Activated T-cell treated with anti-CD3 and anti-CD28 coated beads, Interleukin-2, amount 50 U/mL, for 24 hours (primary cell): ENCODE measurements at regions not wholly inside any gene's neighbourhood (a gene's known extent, or its start where the extent isn't known, plus 50 kb on each side); places are given as distances from the start of the nearest gene placed in this dataset.
A peak's percentile ranks its signal among the peaks of the same experiment; 100 is the strongest.

Source experiments
- DNase-seq: peaks from one replicate; pipeline ENCODE4 v3.0.0-alpha.2; 2020
- H3K27ac Mint-ChIP-seq: 2 replicates; pipeline ENCODE4 v1.8.0; 2020; ENCODE audit warnings: mild to moderate bottlenecking, mixed read lengths
- H3K27me3 Mint-ChIP-seq: 2 replicates; pipeline ENCODE4 v1.8.0; 2020; ENCODE audit warnings: mixed read lengths
- H3K36me3 Mint-ChIP-seq: 2 replicates; pipeline ENCODE4 v1.8.0; 2020; ENCODE audit warnings: low read depth, mixed read lengths
- H3K4me1 Mint-ChIP-seq: 2 replicates; pipeline ENCODE4 v1.8.0; 2020; ENCODE audit warnings: low read depth, mixed read lengths
- H3K4me3 Mint-ChIP-seq: 2 replicates; pipeline ENCODE4 v1.8.0; 2020; ENCODE audit warnings: mild to moderate bottlenecking, moderate library complexity, mixed read lengths
- H3K9me3 Mint-ChIP-seq: 2 replicates; pipeline ENCODE4 v1.8.0; 2020; ENCODE audit warnings: mixed read lengths

DNA sequence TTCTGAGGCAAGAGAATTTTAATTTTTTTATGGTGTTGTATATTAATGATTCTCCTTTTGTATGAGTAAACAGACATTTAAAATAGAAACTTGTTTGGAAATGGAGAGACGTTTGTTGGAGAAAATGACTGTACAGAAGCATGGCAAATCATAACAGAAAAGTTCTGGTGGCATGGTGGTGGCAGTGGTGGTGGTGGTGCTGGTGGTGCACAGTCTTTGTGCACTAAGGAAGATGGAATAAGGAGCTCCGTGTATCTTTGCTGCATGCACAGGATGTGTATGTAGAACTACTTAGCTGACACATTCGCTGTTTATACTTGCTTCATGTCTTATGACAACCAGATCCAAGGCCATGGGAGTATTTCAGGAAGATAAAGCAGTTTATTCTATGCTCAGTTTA, 294.9 kb downstream of the UTRN start:
- Mint-ChIP-seq H3K36me3 (peaks cover 22% of the 10 kb centered on the region), H3K9me3 (no peaks in the 10 kb centered on the region), H3K4me3 (no peak overlapping the region), H3K4me1 (peaks cover 45% of the 10 kb centered on the region), H3K27me3 (no peaks in the 10 kb centered on the region), H3K27ac (peak overlapping the region; percentile 2)
- DNase-seq: no peak

DNA sequence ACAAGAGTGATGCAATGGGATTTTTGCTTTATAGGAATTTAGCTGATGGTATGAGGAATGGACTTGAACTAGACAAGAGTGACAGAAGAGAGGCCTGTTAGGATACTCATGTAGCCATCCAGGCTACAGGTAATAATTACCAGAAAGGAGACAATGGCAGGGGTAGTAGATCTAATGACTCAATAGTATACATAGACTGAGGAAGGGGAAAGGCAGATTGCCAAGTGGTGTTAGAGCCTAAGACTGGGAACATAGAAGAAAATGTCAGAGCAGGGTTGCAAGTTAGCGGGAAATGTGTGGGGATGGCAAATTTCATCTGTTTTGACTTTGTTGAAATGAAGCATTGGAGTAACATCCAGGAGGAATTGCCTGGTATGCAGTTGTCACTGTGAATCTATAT, 295.6 kb downstream of the UTRN start:
- no peak for DNase-seq
- H3K4me1 Mint-ChIP-seq: peaks cover 41% of the 10 kb centered on the region

GRCh38 chr6:144581812-144582537, 296.8 kb downstream of the UTRN start:
- Mint-ChIP-seq H3K4me3 (no peak overlapping the region), H3K9me3 (no peaks in the 10 kb centered on the region), H3K36me3 (peaks cover 19% of the 10 kb centered on the region), H3K27me3 (no peaks in the 10 kb centered on the region), H3K27ac (no peak overlapping the region), H3K4me1 (peaks cover 41% of the 10 kb centered on the region)
- DNase-seq: no peak

More for the DNA sequence above, 295.6 kb downstream of the UTRN start:
- no peaks in the 10 kb centered on the region for H3K9me3 Mint-ChIP-seq
- H3K27me3 Mint-ChIP-seq: no peaks in the 10 kb centered on the region
- no peak overlapping the region for H3K4me3 Mint-ChIP-seq
- peaks cover 22% of the 10 kb centered on the region for H3K36me3 Mint-ChIP-seq
- peak overlapping the region; percentile 7 for H3K27ac Mint-ChIP-seq

GRCh38 chr6:144582939-144583613, 297.9 kb downstream of the UTRN start:
- DNase-seq: peak; percentile 63
- no peaks in the 10 kb centered on the region for H3K27me3 Mint-ChIP-seq
- H3K27ac Mint-ChIP-seq: peak overlapping the region; percentile 92
- peaks cover 19% of the 10 kb centered on the region for H3K36me3 Mint-ChIP-seq
- peaks cover 51% of the 10 kb centered on the region for H3K4me1 Mint-ChIP-seq
- no peaks in the 10 kb centered on the region for H3K9me3 Mint-ChIP-seq
- H3K4me3 Mint-ChIP-seq: peak overlapping the region; percentile 78

GRCh38 chr6:144583614-144583954, 298.4 kb downstream of the UTRN start:
- H3K9me3 Mint-ChIP-seq: no peaks in the 10 kb centered on the region
- no peak for DNase-seq
- peak overlapping the region; percentile 78 for H3K4me3 Mint-ChIP-seq
- H3K4me1 Mint-ChIP-seq: peaks cover 55% of the 10 kb centered on the region
- peak overlapping the region; percentile 92 for H3K27ac Mint-ChIP-seq
- H3K36me3 Mint-ChIP-seq: peaks cover 14% of the 10 kb centered on the region
- no peaks in the 10 kb centered on the region for H3K27me3 Mint-ChIP-seq

GRCh38 chr6:144585217-144585814, 300.2 kb downstream of the UTRN start:
- H3K4me1 Mint-ChIP-seq: peaks cover 49% of the 10 kb centered on the region
- H3K36me3 Mint-ChIP-seq: peaks cover 8% of the 10 kb centered on the region
- no peak overlapping the region for H3K27ac Mint-ChIP-seq
- DNase-seq: no peak
- no peak overlapping the region for H3K4me3 Mint-ChIP-seq
- H3K9me3 Mint-ChIP-seq: no peaks in the 10 kb centered on the region
- no peaks in the 10 kb centered on the region for H3K27me3 Mint-ChIP-seq

DNA sequence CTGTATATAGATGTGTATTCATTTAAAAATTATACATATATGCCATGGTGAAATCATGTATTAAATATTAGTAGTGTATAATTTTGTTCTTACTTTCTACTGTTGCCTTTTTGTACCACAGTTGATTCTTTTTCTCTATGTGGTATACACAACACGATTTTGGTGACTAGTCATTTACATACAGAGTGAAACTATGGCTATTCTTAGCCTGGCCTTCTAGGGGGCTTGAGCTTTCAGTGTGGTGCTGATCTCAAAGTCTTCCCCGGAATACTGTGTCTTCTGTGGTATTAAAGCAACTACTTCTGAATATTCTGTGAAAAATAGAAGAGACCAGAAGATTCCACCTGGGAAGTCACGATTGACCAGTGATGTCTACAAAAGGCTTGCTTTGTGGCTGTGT, 301.9 kb downstream of the UTRN start:
- Mint-ChIP-seq H3K4me1 (peaks cover 44% of the 10 kb centered on the region), H3K4me3 (no peak overlapping the region), H3K27me3 (no peaks in the 10 kb centered on the region), H3K36me3 (peaks cover 11% of the 10 kb centered on the region), H3K27ac (no peak overlapping the region), H3K9me3 (no peaks in the 10 kb centered on the region)
- no peak for DNase-seq

- Mint-ChIP-seq H3K4me3 (no peak overlapping the region), H3K4me1 (peaks cover 26% of the 10 kb centered on the region), H3K27ac (no peak overlapping the region), H3K36me3 (peaks cover 16% of the 10 kb centered on the region), H3K9me3 (no peaks in the 10 kb centered on the region), H3K27me3 (no peaks in the 10 kb centered on the region)
- no peak for DNase-seq
These were observed 303.7 kb downstream of the UTRN start for GRCh38 chr6:144588697-144589325.

GRCh38 chr6:144590532-144590931, 305.4 kb downstream of the UTRN start:
- Mint-ChIP-seq H3K27ac (no peak overlapping the region), H3K4me3 (no peak overlapping the region), H3K4me1 (peaks cover 20% of the 10 kb centered on the region), H3K9me3 (no peaks in the 10 kb centered on the region), H3K36me3 (peaks cover 16% of the 10 kb centered on the region), H3K27me3 (no peaks in the 10 kb centered on the region)
- no peak for DNase-seq

DNA sequence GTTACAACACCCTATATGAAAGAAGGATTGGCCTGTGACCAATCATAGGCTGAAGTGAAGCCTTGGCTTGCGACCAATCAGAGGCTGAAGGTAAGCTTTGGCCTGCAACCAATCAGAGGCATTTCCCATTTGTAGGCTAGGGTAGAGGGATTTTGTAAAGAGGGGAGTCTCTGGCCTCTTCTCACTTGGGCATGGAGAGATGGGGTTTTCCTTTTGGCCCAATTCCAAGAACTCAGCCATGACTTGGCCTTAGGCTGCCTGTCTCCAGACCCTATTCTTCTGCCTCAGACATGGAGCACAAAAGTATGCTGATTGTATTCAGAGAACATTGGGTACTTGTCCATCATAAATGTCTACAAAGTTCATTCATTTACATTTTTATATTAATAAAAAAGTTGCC, 308.3 kb downstream of the UTRN start:
- Mint-ChIP-seq H3K27ac (no peak overlapping the region), H3K9me3 (no peaks in the 10 kb centered on the region), H3K4me1 (peaks cover 30% of the 10 kb centered on the region), H3K27me3 (no peaks in the 10 kb centered on the region), H3K4me3 (no peak overlapping the region), H3K36me3 (peaks cover 10% of the 10 kb centered on the region)
- no peak for DNase-seq

GRCh38 chr6:144594585-144594984, 309.4 kb downstream of the UTRN start:
- no peak overlapping the region for H3K27ac Mint-ChIP-seq
- peaks cover 32% of the 10 kb centered on the region for H3K4me1 Mint-ChIP-seq
- no peak for DNase-seq
- H3K9me3 Mint-ChIP-seq: no peaks in the 10 kb centered on the region
- H3K4me3 Mint-ChIP-seq: no peak overlapping the region
- H3K36me3 Mint-ChIP-seq: peaks cover 10% of the 10 kb centered on the region
- H3K27me3 Mint-ChIP-seq: no peaks in the 10 kb centered on the region

GRCh38 chr6:144595266-144595665, 310.1 kb downstream of the UTRN start:
- Mint-ChIP-seq H3K9me3 (peaks cover 3% of the 10 kb centered on the region), H3K4me3 (no peak overlapping the region), H3K27ac (no peak overlapping the region), H3K4me1 (peaks cover 38% of the 10 kb centered on the region), H3K36me3 (peaks cover 14% of the 10 kb centered on the region), H3K27me3 (no peaks in the 10 kb centered on the region)
- DNase-seq: no peak

- H3K4me1 Mint-ChIP-seq: peaks cover 56% of the 10 kb centered on the region
These were observed 312.4 kb downstream of the UTRN start for GRCh38 chr6:144597511-144597910.

GRCh38 chr6:144599615-144600014, 314.5 kb downstream of the UTRN start:
- Mint-ChIP-seq H3K36me3 (peaks cover 19% of the 10 kb centered on the region), H3K27ac (no peak overlapping the region), H3K4me3 (no peak overlapping the region), H3K9me3 (peaks cover 16% of the 10 kb centered on the region), H3K4me1 (peaks cover 72% of the 10 kb centered on the region), H3K27me3 (no peaks in the 10 kb centered on the region)
- DNase-seq: no peak

More at GRCh38 chr6:144597511-144597910, 312.4 kb downstream of the UTRN start:
- Mint-ChIP-seq H3K27me3 (no peaks in the 10 kb centered on the region), H3K36me3 (peaks cover 24% of the 10 kb centered on the region), H3K27ac (peak overlapping the region; percentile 66), H3K9me3 (peaks cover 16% of the 10 kb centered on the region), H3K4me3 (no peak overlapping the region)
- no peak for DNase-seq

DNA sequence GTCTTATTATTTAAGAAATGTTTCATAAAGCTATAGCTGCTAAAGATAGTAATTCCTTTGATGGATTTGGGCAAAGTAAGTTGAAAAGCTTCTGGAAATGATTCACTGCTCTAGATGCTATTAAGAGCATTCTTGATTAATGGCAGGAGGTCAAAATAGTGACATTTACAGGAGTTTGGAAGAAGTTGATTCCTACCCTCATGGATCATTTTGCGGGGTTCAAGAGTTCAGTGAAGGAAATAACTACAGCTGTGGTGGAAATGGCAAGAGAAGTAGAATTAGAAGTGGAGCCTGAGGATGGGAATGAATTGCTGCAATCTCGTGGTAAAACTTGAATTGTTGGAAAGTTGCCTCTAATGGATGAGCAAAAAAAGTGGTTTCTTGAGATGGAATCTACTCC, 316.1 kb downstream of the UTRN start:
- Mint-ChIP-seq H3K9me3 (peaks cover 16% of the 10 kb centered on the region), H3K27ac (no peak overlapping the region), H3K27me3 (no peaks in the 10 kb centered on the region), H3K4me3 (no peak overlapping the region), H3K36me3 (peaks cover 19% of the 10 kb centered on the region), H3K4me1 (peaks cover 70% of the 10 kb centered on the region)
- no peak for DNase-seq
